Lower lobe of right lung (tissue), 2 donors: ENCODE measurements at regions not wholly inside any gene's neighbourhood (a gene's known extent, or its start where the extent isn't known, plus 50 kb on each side); places are given as distances from the start of the nearest gene placed in this dataset.

Experiments
- ATAC-seq, 2 donors: fragments of 200-7000 bp; cut with Tn5 transposase; one replicate each; pipeline ENCODE4 v1.9.1; 2020 to 2022; ENCODE audit warnings: mild to moderate bottlenecking in 2 of 2, moderate library complexity in 2 of 2
- DNase-seq: peaks from one replicate; pipeline ENCODE4 v3.0.0-alpha.2; 2020
- H3K27ac ChIP-seq: fragments of 200-600 bp; one replicate; pipeline ENCODE4 v1.8.0; 2022
- H3K27me3 ChIP-seq: fragments of 200-600 bp; one replicate; pipeline ENCODE4 v1.8.0; 2022; ENCODE audit warnings: low read depth
- H3K36me3 ChIP-seq: fragments of 200-600 bp; one replicate; pipeline ENCODE4 v1.8.0; 2022; ENCODE audit warnings: mild to moderate bottlenecking
- H3K4me1 ChIP-seq: fragments of 200-600 bp; one replicate; pipeline ENCODE4 v1.8.0; 2022
- H3K4me3 ChIP-seq: fragments of 200-600 bp; one replicate; pipeline ENCODE4 v1.8.0; 2022; ENCODE audit warnings: mild to moderate bottlenecking
- H3K9me3 ChIP-seq: fragments of 200-600 bp; one replicate; pipeline ENCODE4 v1.8.0; 2022
- CTCF ChIP-seq: fragments of 200-600 bp; IDR thresholded peaks from one replicate; pipeline ENCODE4 v1.8.0; 2022; ENCODE audit warnings: antibody characterized with exemption, mild to moderate bottlenecking
- intact Hi-C: fragments of 100-400 bp; cut with DNase I; formaldehyde crosslinking; loops from one replicate; pipeline ENCODE4 v1.11.0; 2022
- donor health status: DM: no; HTN: yes; CAD: no; lungs with severe emphysema.

GRCh38 chr2:34099377-34099776 lies 500.3 kb upstream of the FAM98A start:
- intact Hi-C loops = no loop called here

GRCh38 chr2:34098256-34098655 lies 499.2 kb upstream of the FAM98A start:
- DNase-seq (no peak), ATAC-seq (no peak)
- Histone ChIP-seq H3K27ac (no peak overlapping the region), H3K9me3 (no peaks in the 10 kb centered on the region), H3K4me3 (no peak overlapping the region), H3K27me3 (no peaks in the 10 kb centered on the region), H3K4me1 (no peaks in the 10 kb centered on the region), H3K36me3 (no peaks in the 10 kb centered on the region)
- intact Hi-C loops = no loop called here
- no peak for TF ChIP-seq CTCF

More at GRCh38 chr2:34099377-34099776, 500.3 kb upstream of the FAM98A start:
- ATAC-seq (no peak), DNase-seq (no peak)
- Histone ChIP-seq H3K36me3 (no peaks in the 10 kb centered on the region), H3K27me3 (no peaks in the 10 kb centered on the region), H3K9me3 (no peaks in the 10 kb centered on the region), H3K27ac (no peak overlapping the region), H3K4me1 (no peaks in the 10 kb centered on the region), H3K4me3 (no peak overlapping the region)
- TF ChIP-seq CTCF = no peak

GRCh38 chr2:34096562-34097171 lies 497.6 kb upstream of the FAM98A start:
- H3K27ac ChIP-seq = no peak overlapping the region
- TF ChIP-seq CTCF = peak; percentile 73
- no peaks in the 10 kb centered on the region for H3K4me1 ChIP-seq
- no peaks in the 10 kb centered on the region for H3K27me3 ChIP-seq
- ATAC-seq = peak; percentile 67 to 72
- H3K9me3 ChIP-seq = no peaks in the 10 kb centered on the region
- no peaks in the 10 kb centered on the region for H3K36me3 ChIP-seq
- H3K4me3 ChIP-seq = no peak overlapping the region
- DNase-seq = no peak
- intact Hi-C loops = no loop called here

GRCh38 chr2:34093790-34094189 lies 494.7 kb upstream of the FAM98A start:
- H3K4me3 ChIP-seq = no peak overlapping the region
- no peak for ATAC-seq
- H3K27ac ChIP-seq = no peak overlapping the region

GRCh38 chr2:34070196-34070595 lies 471.1 kb upstream of the FAM98A start:
- intact Hi-C loops = no loop called here
- ATAC-seq = no peak

More at GRCh38 chr2:34093790-34094189, 494.7 kb upstream of the FAM98A start:
- Histone ChIP-seq H3K36me3 (no peaks in the 10 kb centered on the region), H3K9me3 (no peaks in the 10 kb centered on the region), H3K27me3 (no peaks in the 10 kb centered on the region), H3K4me1 (no peaks in the 10 kb centered on the region)
- TF ChIP-seq CTCF = no peak
- DNase-seq = no peak
- intact Hi-C loops = no loop called here

More at GRCh38 chr2:34070196-34070595, 471.1 kb upstream of the FAM98A start:
- Histone ChIP-seq H3K27ac (no peak overlapping the region), H3K36me3 (no peaks in the 10 kb centered on the region), H3K27me3 (no peaks in the 10 kb centered on the region), H3K4me1 (no peaks in the 10 kb centered on the region), H3K4me3 (no peak overlapping the region), H3K9me3 (no peaks in the 10 kb centered on the region)
- DNase-seq = no peak
- no peak for TF ChIP-seq CTCF
